ENCODE measurements at regions not wholly inside any gene's neighbourhood (a gene's known extent, or its start where the extent isn't known, plus 50 kb on each side); places are given as distances from the start of the nearest gene placed in this dataset.

GRCh38 chr13:44058624-44059215 lies 179.0 kb downstream of the LACC1 start:
- no peaks in the 10 kb centered on the region for H3K4me1 ChIP-seq (ENCODE audit: control insufficient read depth, insufficient read depth, low read length)
- H3K4me3 ChIP-seq (ENCODE audit: low read depth, low read length) = no peak overlapping the region
- no peak overlapping the region for H3K27ac ChIP-seq (ENCODE audit: extremely low read depth, low read depth, low read length)
- POLR2A ChIA-PET = no interaction called here
- no peak for TF ChIP-seq IKZF3 (tag by site-specific recombination; IDR thresholded peaks at IDR 0.05)
- TF ChIP-seq, protein P1, sequence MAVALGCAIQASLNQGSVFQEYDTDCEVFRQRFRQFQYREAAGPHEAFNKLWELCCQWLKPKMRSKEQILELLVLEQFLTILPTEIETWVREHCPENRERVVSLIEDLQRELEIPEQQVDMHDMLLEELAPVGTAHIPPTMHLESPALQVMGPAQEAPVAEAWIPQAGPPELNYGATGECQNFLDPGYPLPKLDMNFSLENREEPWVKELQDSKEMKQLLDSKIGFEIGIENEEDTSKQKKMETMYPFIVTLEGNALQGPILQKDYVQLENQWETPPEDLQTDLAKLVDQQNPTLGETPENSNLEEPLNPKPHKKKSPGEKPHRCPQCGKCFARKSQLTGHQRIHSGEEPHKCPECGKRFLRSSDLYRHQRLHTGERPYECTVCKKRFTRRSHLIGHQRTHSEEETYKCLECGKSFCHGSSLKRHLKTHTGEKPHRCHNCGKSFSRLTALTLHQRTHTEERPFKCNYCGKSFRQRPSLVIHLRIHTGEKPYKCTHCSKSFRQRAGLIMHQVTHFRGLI (tag by site-specific recombination; IDR thresholded peaks at IDR 0.05) = no peak
- no peak for TF ChIP-seq ZNF701 (tag by site-specific recombination; IDR thresholded peaks at IDR 0.05)
- TF ChIP-seq ZNF558 (tag by site-specific recombination; IDR thresholded peaks at IDR 0.05) = no peak
- no peak for TF ChIP-seq ZNF768 (tag by site-specific recombination; IDR thresholded peaks at IDR 0.05)
- no peak for TF ChIP-seq ZNF266 (tag by site-specific recombination; IDR thresholded peaks at IDR 0.05; ENCODE audit: low read depth)
- no peak for TF ChIP-seq ZNF423 (tag by site-specific recombination; IDR thresholded peaks at IDR 0.05)
- TF ChIP-seq, protein P2, sequence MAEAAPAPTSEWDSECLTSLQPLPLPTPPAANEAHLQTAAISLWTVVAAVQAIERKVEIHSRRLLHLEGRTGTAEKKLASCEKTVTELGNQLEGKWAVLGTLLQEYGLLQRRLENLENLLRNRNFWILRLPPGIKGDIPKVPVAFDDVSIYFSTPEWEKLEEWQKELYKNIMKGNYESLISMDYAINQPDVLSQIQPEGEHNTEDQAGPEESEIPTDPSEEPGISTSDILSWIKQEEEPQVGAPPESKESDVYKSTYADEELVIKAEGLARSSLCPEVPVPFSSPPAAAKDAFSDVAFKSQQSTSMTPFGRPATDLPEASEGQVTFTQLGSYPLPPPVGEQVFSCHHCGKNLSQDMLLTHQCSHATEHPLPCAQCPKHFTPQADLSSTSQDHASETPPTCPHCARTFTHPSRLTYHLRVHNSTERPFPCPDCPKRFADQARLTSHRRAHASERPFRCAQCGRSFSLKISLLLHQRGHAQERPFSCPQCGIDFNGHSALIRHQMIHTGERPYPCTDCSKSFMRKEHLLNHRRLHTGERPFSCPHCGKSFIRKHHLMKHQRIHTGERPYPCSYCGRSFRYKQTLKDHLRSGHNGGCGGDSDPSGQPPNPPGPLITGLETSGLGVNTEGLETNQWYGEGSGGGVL (tag by site-specific recombination; IDR thresholded peaks at IDR 0.05) = no peak
- no peak for TF ChIP-seq ZNF623 (tag by site-specific recombination; IDR thresholded peaks at IDR 0.05)
- TF ChIP-seq ZBTB17 (tag by site-specific recombination; IDR thresholded peaks at IDR 0.05) = no peak
- no peak for TF ChIP-seq INSM2 (tag by site-specific recombination; IDR thresholded peaks at IDR 0.05)
- TF ChIP-seq ZNF585B (tag by site-specific recombination; IDR thresholded peaks at IDR 0.05) = no peak
- no peak for TF ChIP-seq ZNF629 (tag by site-specific recombination; IDR thresholded peaks at IDR 0.05)
- TF ChIP-seq ZNF658 (tag by site-specific recombination; IDR thresholded peaks at IDR 0.05) = no peak
- no peak for TF ChIP-seq ZNF548 (tag by site-specific recombination; IDR thresholded peaks at IDR 0.05)
- no peaks in the 10 kb centered on the region for H3K9me3 ChIP-seq (ENCODE audit: control insufficient read depth, insufficient read depth, low read depth, low read length)
- CTCF ChIA-PET = interaction anchor here (0.6 kb wide), 1 partner anchor 345 kb away, joined by 3 read pairs; no protein-coding TSS in a partner anchor
- H3K36me3 ChIP-seq (ENCODE audit: control insufficient read depth in 2 of 2, insufficient read depth in 1 of 2, low read length in 2 of 2) = no peaks in the 10 kb centered on the region

GRCh38 chr13:44061876-44062275 lies 182.2 kb downstream of the LACC1 start:
- POLR2A ChIA-PET = no interaction called here
- Histone ChIP-seq H3K36me3 (ENCODE audit: control insufficient read depth in 2 of 2, insufficient read depth in 1 of 2, low read length in 2 of 2) (no peaks in the 10 kb centered on the region), H3K9me3 (ENCODE audit: control insufficient read depth, insufficient read depth, low read depth, low read length) (no peaks in the 10 kb centered on the region), H3K4me3 (ENCODE audit: low read depth, low read length) (no peak overlapping the region), H3K4me1 (ENCODE audit: control insufficient read depth, insufficient read depth, low read length) (no peaks in the 10 kb centered on the region), H3K27ac (ENCODE audit: extremely low read depth, low read depth, low read length) (no peak overlapping the region)
- no peak for TF ChIP-seq ZXDB (tag by site-specific recombination; IDR thresholded peaks at IDR 0.05)
- TF ChIP-seq HOXD13 (CRISPR knock-in tag; IDR thresholded peaks at IDR 0.05; ENCODE audit: borderline replicate concordance) = no peak
- TF ChIP-seq SCRT2 (tag by site-specific recombination; IDR thresholded peaks at IDR 0.05) = no peak
- TF ChIP-seq ZNF571 (tag by site-specific recombination; IDR thresholded peaks at IDR 0.05) = no peak
- TF ChIP-seq ZNF677 (tag by site-specific recombination; IDR thresholded peaks at IDR 0.05) = no peak
- no peak for TF ChIP-seq ZNF501 (tag by site-specific recombination; IDR thresholded peaks at IDR 0.05)
- TF ChIP-seq, protein P3, sequence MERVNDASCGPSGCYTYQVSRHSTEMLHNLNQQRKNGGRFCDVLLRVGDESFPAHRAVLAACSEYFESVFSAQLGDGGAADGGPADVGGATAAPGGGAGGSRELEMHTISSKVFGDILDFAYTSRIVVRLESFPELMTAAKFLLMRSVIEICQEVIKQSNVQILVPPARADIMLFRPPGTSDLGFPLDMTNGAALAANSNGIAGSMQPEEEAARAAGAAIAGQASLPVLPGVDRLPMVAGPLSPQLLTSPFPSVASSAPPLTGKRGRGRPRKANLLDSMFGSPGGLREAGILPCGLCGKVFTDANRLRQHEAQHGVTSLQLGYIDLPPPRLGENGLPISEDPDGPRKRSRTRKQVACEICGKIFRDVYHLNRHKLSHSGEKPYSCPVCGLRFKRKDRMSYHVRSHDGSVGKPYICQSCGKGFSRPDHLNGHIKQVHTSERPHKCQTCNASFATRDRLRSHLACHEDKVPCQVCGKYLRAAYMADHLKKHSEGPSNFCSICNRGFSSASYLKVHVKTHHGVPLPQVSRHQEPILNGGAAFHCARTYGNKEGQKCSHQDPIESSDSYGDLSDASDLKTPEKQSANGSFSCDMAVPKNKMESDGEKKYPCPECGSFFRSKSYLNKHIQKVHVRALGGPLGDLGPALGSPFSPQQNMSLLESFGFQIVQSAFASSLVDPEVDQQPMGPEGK (tag by site-specific recombination; IDR thresholded peaks at IDR 0.05) = no peak
- TF ChIP-seq ZNF747 (tag by site-specific recombination; IDR thresholded peaks at IDR 0.05) = no peak
- no peak for TF ChIP-seq ZNF629 (tag by site-specific recombination; IDR thresholded peaks at IDR 0.05)
- TF ChIP-seq ZFP69B (tag by site-specific recombination; IDR thresholded peaks at IDR 0.05) = no peak
- TF ChIP-seq, protein P4, sequence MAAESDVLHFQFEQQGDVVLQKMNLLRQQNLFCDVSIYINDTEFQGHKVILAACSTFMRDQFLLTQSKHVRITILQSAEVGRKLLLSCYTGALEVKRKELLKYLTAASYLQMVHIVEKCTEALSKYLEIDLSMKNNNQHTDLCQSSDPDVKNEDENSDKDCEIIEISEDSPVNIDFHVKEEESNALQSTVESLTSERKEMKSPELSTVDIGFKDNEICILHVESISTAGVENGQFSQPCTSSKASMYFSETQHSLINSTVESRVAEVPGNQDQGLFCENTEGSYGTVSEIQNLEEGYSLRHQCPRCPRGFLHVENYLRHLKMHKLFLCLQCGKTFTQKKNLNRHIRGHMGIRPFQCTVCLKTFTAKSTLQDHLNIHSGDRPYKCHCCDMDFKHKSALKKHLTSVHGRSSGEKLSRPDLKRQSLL (tag by site-specific recombination; IDR thresholded peaks at IDR 0.05) = no peak
- CTCF ChIA-PET = no interaction called here
